ENCODE measurements at regions not wholly inside any gene's neighbourhood (a gene's known extent, or its start where the extent isn't known, plus 50 kb on each side); places are given as distances from the start of the nearest gene placed in this dataset.

GRCh38 chr5:144092508-144092907 is 78.0 kb downstream of the YIPF5 start:
- Histone ChIP-seq H4K5ac (ENCODE audit: insufficient read length, low read depth, low read length) (no peak overlapping the region), H2AFZ (ENCODE audit: low read length) (no peak overlapping the region), H3K4ac (ENCODE audit: low read depth, low read length) (no peak overlapping the region), H3K27me3 (ENCODE audit: insufficient read depth, low read length) (peaks cover 19% of the 10 kb centered on the region; the same call in 1 of the 2 replicates), H4K91ac (ENCODE audit: insufficient read length, low read depth, low read length) (no peak overlapping the region), H3K4me1 (ENCODE audit: insufficient read depth, low read length) (peaks cover 8% of the 10 kb centered on the region; the same call in 1 of the 2 replicates), H3K56ac (ENCODE audit: insufficient read length, low read depth, low read length) (no peak overlapping the region), H4K8ac (replicated peaks; ENCODE audit: insufficient read length, low read depth, low read length) (no peak overlapping the region), H2BK5ac (ENCODE audit: insufficient read length, low read length) (no peak overlapping the region), H3T11ph (ENCODE audit: low read length) (no peak overlapping the region), H3K27ac (ENCODE audit: insufficient read length, low read depth, low read length) (no peak overlapping the region), H3K18ac (ENCODE audit: insufficient read length, low read depth, low read length) (no peak overlapping the region), H2BK15ac (ENCODE audit: low read depth, low read length) (no peak overlapping the region), H2BK120ac (ENCODE audit: low read depth, low read length, poor library complexity, severe bottlenecking) (no peak overlapping the region), H3K9me3 (ENCODE audit: control insufficient read depth, low read depth, low read length) (no peaks in the 10 kb centered on the region), H3K23ac (ENCODE audit: insufficient read length, low read depth, low read length) (no peak overlapping the region), H3K23me2 (ENCODE audit: insufficient read length, low read depth, low read length, poor library complexity, severe bottlenecking) (no peaks in the 10 kb centered on the region), H3K14ac (ENCODE audit: insufficient read depth, low read length) (no peak overlapping the region), H2BK12ac (ENCODE audit: insufficient read length, low read depth, low read length) (no peak overlapping the region), H4K20me1 (ENCODE audit: control insufficient read depth, insufficient read depth, insufficient read length) (no peaks in the 10 kb centered on the region), H3K79me2 (ENCODE audit: insufficient read depth, low read length) (no peaks in the 10 kb centered on the region), H2AK5ac (ENCODE audit: insufficient read length, low read length) (no peak overlapping the region), H3K9ac (ENCODE audit: extremely low read depth, insufficient read length, low read length) (no peak overlapping the region), H2BK20ac (ENCODE audit: low read depth, low read length, poor library complexity, severe bottlenecking) (no peak overlapping the region), H3K4me2 (ENCODE audit: insufficient read depth, insufficient read length, low read length) (no peak overlapping the region), H3K79me1 (ENCODE audit: insufficient read depth, low read depth, low read length, poor library complexity, severe bottlenecking) (no peaks in the 10 kb centered on the region)
- H3K36me3 Mint-ChIP-seq (ENCODE audit: insufficient read depth in 1 of 3, low read depth in 3 of 3): peaks cover 0 to 7% (median 0%) of the 10 kb centered on the region in 3 experiments; a peak in 1 of 7 replicates
- peaks cover 19 to 22% of the 10 kb centered on the region in 2 experiments for H3K4me1 Mint-ChIP-seq
- DNase-seq: no peak
- H3K27me3 Mint-ChIP-seq (ENCODE audit: low read depth): peaks cover 62% of the 10 kb centered on the region
- H3K9me3 Mint-ChIP-seq: peaks cover 4 to 7% of the 10 kb centered on the region in 2 experiments; a peak in 2 of 5 replicates
- H3K4me3 Mint-ChIP-seq: no peak overlapping the region
- WGBS (ENCODE audit: extremely low coverage, insufficient read length, low lambda C conversion rate): no CpG with 5 or more reads among the region's 3 CpGs
- no peak overlapping the region for H3K27ac Mint-ChIP-seq
- TF ChIP-seq CTCF (conservative IDR thresholded peaks at IDR 0.05): no peak
